ENCODE measurements at regions not wholly inside any gene's neighbourhood (a gene's known extent, or its start where the extent isn't known, plus 50 kb on each side); places are given as distances from the start of the nearest gene placed in this dataset.

- in situ Hi-C loops (cut with HindIII; ENCODE audit: low sequenced_read_pairs) = no loop called here
Measured at GRCh38 chr14:61111731-61112130, 130.7 kb downstream of the SLC38A6 start.

GRCh38 chr14:61111209-61111665 is 130.2 kb downstream of the SLC38A6 start:
- in situ Hi-C loops (cut with HindIII; ENCODE audit: low sequenced_read_pairs) = no loop called here

- in situ Hi-C loops (cut with HindIII; ENCODE audit: low sequenced_read_pairs) = no loop called here
Measured at GRCh38 chr14:61110316-61111082, 129.5 kb downstream of the SLC38A6 start.

- in situ Hi-C loops (cut with HindIII; ENCODE audit: low sequenced_read_pairs) = no loop called here
Measured at GRCh38 chr14:61109288-61109687, 128.2 kb downstream of the SLC38A6 start.

- in situ Hi-C loops (cut with HindIII; ENCODE audit: low sequenced_read_pairs) = no loop called here
Measured at GRCh38 chr14:61108496-61109141, 127.6 kb downstream of the SLC38A6 start.

- in situ Hi-C loops (cut with HindIII; ENCODE audit: low sequenced_read_pairs) = no loop called here
Measured at GRCh38 chr14:61107869-61108493, 126.9 kb downstream of the SLC38A6 start.

GRCh38 chr14:61106959-61107641 is 126.1 kb downstream of the SLC38A6 start:
- in situ Hi-C loops (cut with HindIII; ENCODE audit: low sequenced_read_pairs) = no loop called here

GRCh38 chr14:61106271-61106958 is 125.4 kb downstream of the SLC38A6 start:
- in situ Hi-C loops (cut with HindIII; ENCODE audit: low sequenced_read_pairs) = no loop called here

- in situ Hi-C loops (cut with HindIII; ENCODE audit: low sequenced_read_pairs) = no loop called here
Measured at GRCh38 chr14:61104358-61104757, 123.3 kb downstream of the SLC38A6 start.

- in situ Hi-C loops (cut with HindIII; ENCODE audit: low sequenced_read_pairs) = no loop called here
Measured at GRCh38 chr14:61103541-61104339, 122.7 kb downstream of the SLC38A6 start.

GRCh38 chr14:61102549-61103466 is 121.8 kb downstream of the SLC38A6 start:
- in situ Hi-C loops (cut with HindIII; ENCODE audit: low sequenced_read_pairs) = no loop called here

All from endothelial cell of hepatic sinusoid (primary cell).